MCF 10A (cell line): ENCODE measurements at regions not wholly inside any gene's neighbourhood (a gene's known extent, or its start where the extent isn't known, plus 50 kb on each side); places are given as distances from the start of the nearest gene placed in this dataset.

ENCODE experiments used
- BruUV-seq: library from RNA; stranded (reverse); fragments of 400-500 nt; replicated peaks from 2 replicates; lab custom pipeline; 2021; lab: Mats Ljungman, UMichigan
- CTCF ChIA-PET: fragments of 300-600 bp; sonication (Branson Sonifier 250); formaldehyde crosslinking; extraction: SDS; loops from one replicate; lab custom pipeline; 2021; ENCODE audit warnings: antibody characterized with exemption, inconsistent platforms; lab: Yijun Ruan, JAX
- POLR2A ChIA-PET: fragments of 300-600, 350-650 bp; sonication (Branson Sonifier 250); formaldehyde crosslinking; extraction: SDS; loops from one replicate; lab custom pipeline; 2020; ENCODE audit warnings: antibody characterized with exemption, inconsistent platforms; lab: Yijun Ruan, JAX
- DNase-seq: peaks from one replicate; pipeline ENCODE4 v3.0.0-alpha.2; 2018; ENCODE audit not compliant: unreplicated experiment
- H3K27ac Mint-ChIP-seq: one replicate; pipeline ENCODE4 v1.8.0; 2022; ENCODE audit warnings: mild to moderate bottlenecking, low read depth, mixed read lengths; ENCODE audit not compliant: unreplicated experiment
- H3K27me3 Mint-ChIP-seq: one replicate; pipeline ENCODE4 v1.8.0; 2022; ENCODE audit warnings: mixed read lengths; ENCODE audit not compliant: insufficient read depth, unreplicated experiment
- H3K36me3 Mint-ChIP-seq: one replicate; pipeline ENCODE4 v1.8.0; 2022; ENCODE audit warnings: mild to moderate bottlenecking, moderate library complexity, mixed read lengths; ENCODE audit not compliant: insufficient read depth, unreplicated experiment
- H3K4me1 Mint-ChIP-seq: one replicate; pipeline ENCODE4 v1.8.0; 2022; ENCODE audit warnings: mixed read lengths; ENCODE audit not compliant: insufficient read depth, unreplicated experiment
- H3K4me3 Mint-ChIP-seq: one replicate; pipeline ENCODE4 v1.8.0; 2022; ENCODE audit warnings: mild to moderate bottlenecking, moderate library complexity, mixed read lengths; ENCODE audit not compliant: unreplicated experiment
- H3K9me3 Mint-ChIP-seq: one replicate; pipeline ENCODE4 v1.8.0; 2022; ENCODE audit warnings: mixed read lengths; ENCODE audit not compliant: unreplicated experiment
- CTCF ChIP-seq: fragments of 200-600 bp; IDR thresholded peaks from one replicate; pipeline ENCODE4 v1.8.0; 2022; ENCODE audit warnings: antibody characterized with exemption, mild to moderate bottlenecking; ENCODE audit not compliant: unreplicated experiment
- intact Hi-C: fragments of 100-400 bp; cut with micrococcal nuclease; formaldehyde crosslinking; loops from 2 replicates; pipeline ENCODE4 v1.14.1; 2022

- Mint-ChIP-seq H3K27ac (no peak overlapping the region), H3K9me3 (peaks cover 7% of the 10 kb centered on the region), H3K36me3 (no peaks in the 10 kb centered on the region), H3K27me3 (peaks cover 53% of the 10 kb centered on the region), H3K4me1 (no peaks in the 10 kb centered on the region), H3K4me3 (no peak overlapping the region)
- TF ChIP-seq CTCF, result no peak
- ChIA-PET POLR2A (no interaction called here), CTCF (interaction anchor here (0.6 to 1.4 kb wide), 9 partner anchors 10 to 1157 kb away, joined by 3 to 5 read pairs (median 3); no protein-coding TSS in a partner anchor)
- DNase-seq, result no peak
- BruUV-seq, result no TSS peak
- intact Hi-C loops, result no loop called here
Measured at GRCh38 chr3:80676261-80676660, 908.5 kb upstream of the ROBO1 start.

- ChIA-PET CTCF (interaction anchor here (0.6 to 1.4 kb wide), 5 partner anchors 179 to 1157 kb away, joined by 3 to 4 read pairs (median 3); no protein-coding TSS in a partner anchor), POLR2A (no interaction called here)
- no TSS peak for BruUV-seq
- Mint-ChIP-seq H3K27ac (no peak overlapping the region), H3K9me3 (peaks cover 7% of the 10 kb centered on the region), H3K27me3 (peaks cover 53% of the 10 kb centered on the region), H3K4me3 (no peak overlapping the region), H3K4me1 (no peaks in the 10 kb centered on the region), H3K36me3 (no peaks in the 10 kb centered on the region)
- intact Hi-C loops, result no loop called here
- TF ChIP-seq CTCF, result no peak
- DNase-seq, result no peak
Measured at GRCh38 chr3:80675790-80676189, 908.0 kb upstream of the ROBO1 start.

GRCh38 chr3:80668600-80669294 is 900.9 kb upstream of the ROBO1 start:
- CTCF ChIA-PET, result no interaction called here
- intact Hi-C loops, result no loop called here
- no TSS peak for BruUV-seq
- H3K27me3 Mint-ChIP-seq, result peaks cover 20% of the 10 kb centered on the region
- H3K9me3 Mint-ChIP-seq, result peaks cover 7% of the 10 kb centered on the region
- H3K4me1 Mint-ChIP-seq, result no peaks in the 10 kb centered on the region
- H3K4me3 Mint-ChIP-seq, result no peak overlapping the region
- TF ChIP-seq CTCF, result no peak
- H3K27ac Mint-ChIP-seq, result no peak overlapping the region
- POLR2A ChIA-PET, result no interaction called here
- no peaks in the 10 kb centered on the region for H3K36me3 Mint-ChIP-seq
- no peak for DNase-seq

GRCh38 chr3:80668100-80668499 is 900.3 kb upstream of the ROBO1 start:
- Mint-ChIP-seq H3K27ac (no peak overlapping the region), H3K27me3 (peaks cover 13% of the 10 kb centered on the region), H3K36me3 (no peaks in the 10 kb centered on the region), H3K9me3 (peaks cover 7% of the 10 kb centered on the region), H3K4me3 (no peak overlapping the region), H3K4me1 (no peaks in the 10 kb centered on the region)
- no peak for TF ChIP-seq CTCF
- POLR2A ChIA-PET, result no interaction called here
- intact Hi-C loops, result no loop called here
- DNase-seq, result no peak
- BruUV-seq, result no TSS peak
- CTCF ChIA-PET, result interaction anchor here (0.5 kb wide), 1 partner anchor 284 kb away, joined by 3 read pairs; no protein-coding TSS in a partner anchor
